ENCODE measurements at regions not wholly inside any gene's neighbourhood (a gene's known extent, or its start where the extent isn't known, plus 50 kb on each side); places are given as distances from the start of the nearest gene placed in this dataset.
"Not testable (repeated sequence)": the region's sequence is repeated elsewhere in the genome, so short reads cannot be mapped to it uniquely, and the experiment has no call there.

- not testable (repeated sequence) for TF ChIP-seq CTCF (IDR thresholded peaks at IDR 0.05; ENCODE audit: poor library complexity); EZH2 (IDR thresholded peaks at IDR 0.05; ENCODE audit: borderline replicate concordance); EZH2phosphoT487 (IDR thresholded peaks at IDR 0.05; ENCODE audit: low read depth, severe bottlenecking, unreplicated experiment)
Measured at GRCh38 chr21:28035692-28036091, 957.0 kb downstream of the LTN1 start.
